HEK293 (cell line): ENCODE measurements at regions not wholly inside any gene's neighbourhood (a gene's known extent, or its start where the extent isn't known, plus 50 kb on each side); places are given as distances from the start of the nearest gene placed in this dataset.

Experiments used
- CTCF ChIA-PET: fragments of 350-600 bp; formaldehyde crosslinking; extraction: SDS; loops from one replicate; lab custom pipeline; 2021; ENCODE audit warnings: antibody characterized with exemption; lab: Yijun Ruan, JAX
- POLR2A ChIA-PET: fragments of 300-600 bp; formaldehyde crosslinking; extraction: SDS; loops from one replicate; lab custom pipeline; 2020; ENCODE audit warnings: antibody characterized with exemption, inconsistent platforms; lab: Yijun Ruan, JAX
- H3K27ac ChIP-seq: fragments of 200-500 bp; sonication (Bioruptor generic); 2 replicates; pipeline ENCODE4 v1.5.1; 2014; ENCODE audit warnings: low read depth, low read length, control low read depth, inconsistent platforms; ENCODE audit errors: extremely low read depth
- H3K36me3 ChIP-seq, 2 experiments: fragments of 200-500 bp in 1 of 2; sonication (Bioruptor generic) in 1 of 2; 1 replicate in 1 of 2; 2 replicates in 1 of 2; pipeline ENCODE4 v1.5.1; 2014 to 2017; ENCODE audit warnings: inconsistent platforms in 2 of 2, low read length in 2 of 2; ENCODE audit not compliant: control insufficient read depth in 2 of 2, insufficient read depth in 1 of 2
- H3K4me1 ChIP-seq: fragments of 200-500 bp; sonication (Bioruptor generic); 2 replicates; pipeline ENCODE4 v1.5.1; 2014; ENCODE audit warnings: mild to moderate bottlenecking, low read length, inconsistent platforms; ENCODE audit not compliant: control insufficient read depth, insufficient read depth
- H3K4me3 ChIP-seq: 2 replicates; pipeline ENCODE4 v1.5.1; 2011; ENCODE audit warnings: low read depth, mild to moderate bottlenecking, control low read depth, low read length, moderate library complexity
- H3K9me3 ChIP-seq: fragments of 200-500 bp; sonication (Bioruptor generic); 2 replicates; pipeline ENCODE4 v1.5.1; 2014; ENCODE audit warnings: low read depth, low read length, inconsistent platforms; ENCODE audit not compliant: control insufficient read depth, insufficient read depth
- YY1 ChIP-seq: fragments of 450-650 bp; formaldehyde crosslinking; IDR thresholded peaks from 2 replicates; pipeline ENCODE4 v1.5.1; 2018; ENCODE audit warnings: missing biosample characterization, missing genetic modification characterization
- ZFP3 ChIP-seq: fragments of 450-650 bp; formaldehyde crosslinking; IDR thresholded peaks from 2 replicates; pipeline ENCODE4 v1.5.1; 2016; ENCODE audit warnings: low read depth, missing biosample characterization, missing genetic modification characterization
- ZIC2 ChIP-seq: fragments of 450-650 bp; formaldehyde crosslinking; IDR thresholded peaks from 2 replicates; pipeline ENCODE4 v1.5.1; 2016; ENCODE audit warnings: missing biosample characterization, missing genetic modification characterization
- ZNF157 ChIP-seq: fragments of 450-650 bp; formaldehyde crosslinking; IDR thresholded peaks from 2 replicates; pipeline ENCODE4 v1.5.1; 2016; ENCODE audit warnings: missing biosample characterization, missing genetic modification characterization
- ZNF16 ChIP-seq: fragments of 450-650 bp; formaldehyde crosslinking; IDR thresholded peaks from 2 replicates; pipeline ENCODE4 v1.5.1; 2016; ENCODE audit warnings: low read depth, missing biosample characterization, missing genetic modification characterization
- ZNF2 ChIP-seq: fragments of 450-650 bp; formaldehyde crosslinking; IDR thresholded peaks from 2 replicates; pipeline ENCODE4 v1.5.1; 2016; ENCODE audit warnings: missing biosample characterization, missing genetic modification characterization
- ZNF24 ChIP-seq: fragments of 450-650 bp; formaldehyde crosslinking; IDR thresholded peaks from 2 replicates; pipeline ENCODE4 v1.5.1; 2016; ENCODE audit warnings: missing biosample characterization, missing genetic modification characterization
- ZNF302 ChIP-seq: fragments of 450-650 bp; formaldehyde crosslinking; IDR thresholded peaks from 2 replicates; pipeline ENCODE4 v1.5.1; 2016; ENCODE audit warnings: missing biosample characterization, missing genetic modification characterization, low read depth
- ZNF354C ChIP-seq: fragments of 450-650 bp; formaldehyde crosslinking; IDR thresholded peaks from 2 replicates; pipeline ENCODE4 v1.5.1; 2016; ENCODE audit warnings: missing biosample characterization, missing genetic modification characterization, low read depth, borderline replicate concordance
- ZNF391 ChIP-seq: fragments of 450-650 bp; formaldehyde crosslinking; IDR thresholded peaks from 2 replicates; pipeline ENCODE4 v1.5.1; 2016; ENCODE audit warnings: low read depth, missing biosample characterization, missing genetic modification characterization, borderline replicate concordance
- ZNF423 ChIP-seq: fragments of 450-650 bp; formaldehyde crosslinking; IDR thresholded peaks from 2 replicates; pipeline ENCODE4 v1.5.1; 2016; ENCODE audit warnings: missing biosample characterization, missing genetic modification characterization
- ZNF521 ChIP-seq: fragments of 450-650 bp; formaldehyde crosslinking; IDR thresholded peaks from 2 replicates; pipeline ENCODE4 v1.5.1; 2017; ENCODE audit warnings: missing biosample characterization, mild to moderate bottlenecking, missing genetic modification characterization
- ZNF549 ChIP-seq: fragments of 450-650 bp; IDR thresholded peaks from 2 replicates; pipeline ENCODE4 v1.5.1; 2018; ENCODE audit warnings: missing biosample characterization, missing genetic modification characterization, mild to moderate bottlenecking, inconsistent platforms, moderate library complexity
- ZNF585B ChIP-seq: fragments of 450-650 bp; formaldehyde crosslinking; IDR thresholded peaks from 2 replicates; pipeline ENCODE4 v1.5.1; 2016; ENCODE audit warnings: missing biosample characterization, missing genetic modification characterization
- ZNF626 ChIP-seq: fragments of 450-650 bp; sonication (Bioruptor Pico); formaldehyde crosslinking; IDR thresholded peaks from 2 replicates; pipeline ENCODE4 v1.5.1; 2018; ENCODE audit warnings: missing biosample characterization, missing genetic modification characterization, inconsistent platforms
- ZNF629 ChIP-seq: fragments of 450-650 bp; formaldehyde crosslinking; IDR thresholded peaks from 2 replicates; pipeline ENCODE4 v1.5.1; 2017; ENCODE audit warnings: missing biosample characterization, missing genetic modification characterization
- ZNF785 ChIP-seq: fragments of 450-650 bp; formaldehyde crosslinking; IDR thresholded peaks from 2 replicates; pipeline ENCODE4 v1.5.1; 2016; ENCODE audit warnings: missing biosample characterization, missing genetic modification characterization
- ZNF837 ChIP-seq: fragments of 450-650 bp; formaldehyde crosslinking; IDR thresholded peaks from 2 replicates; pipeline ENCODE4 v1.5.1; 2016; ENCODE audit warnings: missing biosample characterization, missing genetic modification characterization
- ZSCAN23 ChIP-seq: fragments of 450-650 bp; formaldehyde crosslinking; IDR thresholded peaks from 2 replicates; pipeline ENCODE4 v1.5.1; 2016; ENCODE audit warnings: missing biosample characterization, missing genetic modification characterization
- ZSCAN30 ChIP-seq: fragments of 450-650 bp; IDR thresholded peaks from 2 replicates; pipeline ENCODE4 v1.5.1; 2018; ENCODE audit warnings: missing biosample characterization, mild to moderate bottlenecking, missing genetic modification characterization, moderate library complexity
- TF ChIP-seq, protein P1 (sequence below): fragments of 450-650 bp; formaldehyde crosslinking; IDR thresholded peaks from 2 replicates; pipeline ENCODE4 v1.5.1; 2017; ENCODE audit warnings: missing biosample characterization, missing genetic modification characterization
- TF ChIP-seq, protein P2 (sequence below): fragments of 450-650 bp; formaldehyde crosslinking; IDR thresholded peaks from 2 replicates; pipeline ENCODE4 v1.5.1; 2017; ENCODE audit warnings: missing biosample characterization, missing genetic modification characterization
- TF ChIP-seq, protein P3 (sequence below): IDR thresholded peaks from 2 replicates; pipeline ENCODE4 v1.6.1; 2011; ENCODE audit warnings: mild to moderate bottlenecking, low read depth, low read length, borderline replicate concordance
- TF ChIP-seq, protein P4 (sequence below): fragments of 450-650 bp; formaldehyde crosslinking; IDR thresholded peaks from 2 replicates; pipeline ENCODE4 v1.5.1; 2016; ENCODE audit warnings: missing biosample characterization, missing genetic modification characterization
- TF ChIP-seq, protein P5 (sequence below): fragments of 450-650 bp; formaldehyde crosslinking; IDR thresholded peaks from 2 replicates; pipeline ENCODE4 v1.5.1; 2016; ENCODE audit warnings: missing biosample characterization, missing genetic modification characterization
- TF ChIP-seq, protein P6 (sequence below): fragments of 450-650 bp; IDR thresholded peaks from 2 replicates; pipeline ENCODE4 v1.5.1; 2018; ENCODE audit warnings: missing biosample characterization, missing genetic modification characterization
- TF ChIP-seq, protein P7 (sequence below): fragments of 450-650 bp; formaldehyde crosslinking; IDR thresholded peaks from 2 replicates; pipeline ENCODE4 v1.5.1; 2016; ENCODE audit warnings: missing biosample characterization, missing genetic modification characterization, low read depth

DNA sequence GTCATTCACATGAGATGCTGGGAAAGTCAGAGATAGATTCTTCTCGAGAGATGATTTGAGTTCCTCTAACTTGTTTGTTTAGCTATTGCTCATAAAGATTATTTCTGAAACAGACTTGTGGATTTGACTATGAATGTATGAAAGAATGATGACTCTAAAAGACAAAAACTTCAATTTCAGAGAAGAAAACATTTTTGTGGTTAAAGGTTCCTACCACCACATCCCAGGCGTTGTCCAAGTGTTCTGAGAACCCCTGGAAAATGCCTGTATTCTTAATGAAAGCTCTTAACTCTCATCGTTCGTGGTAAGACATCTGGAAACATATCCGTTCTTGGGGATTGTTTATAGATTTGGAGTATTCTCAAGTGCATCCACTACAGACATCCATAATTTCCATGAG lies 228.7 kb downstream of the BARHL2 start:
- Histone ChIP-seq H3K36me3 (no peaks in the 10 kb centered on the region), H3K4me3 (no peak overlapping the region), H3K4me1 (no peaks in the 10 kb centered on the region), H3K27ac (no peak overlapping the region), H3K9me3 (no peaks in the 10 kb centered on the region)
- POLR2A ChIA-PET, result no interaction called here
- TF ChIP-seq, protein P1, sequence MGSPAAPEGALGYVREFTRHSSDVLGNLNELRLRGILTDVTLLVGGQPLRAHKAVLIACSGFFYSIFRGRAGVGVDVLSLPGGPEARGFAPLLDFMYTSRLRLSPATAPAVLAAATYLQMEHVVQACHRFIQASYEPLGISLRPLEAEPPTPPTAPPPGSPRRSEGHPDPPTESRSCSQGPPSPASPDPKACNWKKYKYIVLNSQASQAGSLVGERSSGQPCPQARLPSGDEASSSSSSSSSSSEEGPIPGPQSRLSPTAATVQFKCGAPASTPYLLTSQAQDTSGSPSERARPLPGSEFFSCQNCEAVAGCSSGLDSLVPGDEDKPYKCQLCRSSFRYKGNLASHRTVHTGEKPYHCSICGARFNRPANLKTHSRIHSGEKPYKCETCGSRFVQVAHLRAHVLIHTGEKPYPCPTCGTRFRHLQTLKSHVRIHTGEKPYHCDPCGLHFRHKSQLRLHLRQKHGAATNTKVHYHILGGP, result no peak
- TF ChIP-seq ZNF24 (tag by site-specific recombination), result no peak
- no peak for TF ChIP-seq ZNF354C (tag by site-specific recombination)
- TF ChIP-seq, protein P2, sequence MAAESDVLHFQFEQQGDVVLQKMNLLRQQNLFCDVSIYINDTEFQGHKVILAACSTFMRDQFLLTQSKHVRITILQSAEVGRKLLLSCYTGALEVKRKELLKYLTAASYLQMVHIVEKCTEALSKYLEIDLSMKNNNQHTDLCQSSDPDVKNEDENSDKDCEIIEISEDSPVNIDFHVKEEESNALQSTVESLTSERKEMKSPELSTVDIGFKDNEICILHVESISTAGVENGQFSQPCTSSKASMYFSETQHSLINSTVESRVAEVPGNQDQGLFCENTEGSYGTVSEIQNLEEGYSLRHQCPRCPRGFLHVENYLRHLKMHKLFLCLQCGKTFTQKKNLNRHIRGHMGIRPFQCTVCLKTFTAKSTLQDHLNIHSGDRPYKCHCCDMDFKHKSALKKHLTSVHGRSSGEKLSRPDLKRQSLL (tag by site-specific recombination), result no peak
- no peak for TF ChIP-seq ZNF423 (tag by site-specific recombination)
- no peak for TF ChIP-seq ZNF585B
- TF ChIP-seq, protein P3, sequence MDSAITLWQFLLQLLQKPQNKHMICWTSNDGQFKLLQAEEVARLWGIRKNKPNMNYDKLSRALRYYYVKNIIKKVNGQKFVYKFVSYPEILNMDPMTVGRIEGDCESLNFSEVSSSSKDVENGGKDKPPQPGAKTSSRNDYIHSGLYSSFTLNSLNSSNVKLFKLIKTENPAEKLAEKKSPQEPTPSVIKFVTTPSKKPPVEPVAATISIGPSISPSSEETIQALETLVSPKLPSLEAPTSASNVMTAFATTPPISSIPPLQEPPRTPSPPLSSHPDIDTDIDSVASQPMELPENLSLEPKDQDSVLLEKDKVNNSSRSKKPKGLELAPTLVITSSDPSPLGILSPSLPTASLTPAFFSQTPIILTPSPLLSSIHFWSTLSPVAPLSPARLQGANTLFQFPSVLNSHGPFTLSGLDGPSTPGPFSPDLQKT, result no peak
- TF ChIP-seq ZNF629 (tag by site-specific recombination), result no peak
- TF ChIP-seq ZNF157 (tag by site-specific recombination), result no peak
- TF ChIP-seq YY1 (tag by site-specific recombination), result no peak
- no peak for TF ChIP-seq ZNF521 (tag by site-specific recombination)
- no peak for TF ChIP-seq ZFP3 (tag by site-specific recombination)
- no peak for TF ChIP-seq ZIC2
- no peak for TF ChIP-seq ZNF626
- TF ChIP-seq, protein P4, sequence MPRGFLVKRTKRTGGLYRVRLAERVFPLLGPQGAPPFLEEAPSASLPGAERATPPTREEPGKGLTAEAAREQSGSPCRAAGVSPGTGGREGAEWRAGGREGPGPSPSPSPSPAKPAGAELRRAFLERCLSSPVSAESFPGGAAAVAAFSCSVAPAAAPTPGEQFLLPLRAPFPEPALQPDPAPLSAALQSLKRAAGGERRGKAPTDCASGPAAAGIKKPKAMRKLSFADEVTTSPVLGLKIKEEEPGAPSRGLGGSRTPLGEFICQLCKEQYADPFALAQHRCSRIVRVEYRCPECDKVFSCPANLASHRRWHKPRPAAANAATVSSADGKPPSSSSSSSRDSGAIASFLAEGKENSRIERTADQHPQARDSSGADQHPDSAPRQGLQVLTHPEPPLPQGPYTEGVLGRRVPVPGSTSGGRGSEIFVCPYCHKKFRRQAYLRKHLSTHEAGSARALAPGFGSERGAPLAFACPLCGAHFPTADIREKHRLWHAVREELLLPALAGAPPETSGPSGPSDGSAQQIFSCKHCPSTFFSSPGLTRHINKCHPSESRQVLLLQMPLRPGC (tag by site-specific recombination), result no peak
- TF ChIP-seq ZNF16 (tag by site-specific recombination), result no peak
- TF ChIP-seq, protein P5, sequence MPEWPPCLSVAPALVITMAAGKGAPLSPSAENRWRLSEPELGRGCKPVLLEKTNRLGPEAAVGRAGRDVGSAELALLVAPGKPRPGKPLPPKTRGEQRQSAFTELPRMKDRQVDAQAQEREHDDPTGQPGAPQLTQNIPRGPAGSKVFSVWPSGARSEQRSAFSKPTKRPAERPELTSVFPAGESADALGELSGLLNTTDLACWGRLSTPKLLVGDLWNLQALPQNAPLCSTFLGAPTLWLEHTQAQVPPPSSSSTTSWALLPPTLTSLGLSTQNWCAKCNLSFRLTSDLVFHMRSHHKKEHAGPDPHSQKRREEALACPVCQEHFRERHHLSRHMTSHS (tag by site-specific recombination), result no peak
- no peak for TF ChIP-seq ZNF549 (tag by site-specific recombination)
- CTCF ChIA-PET, result interaction anchor here (1.2 kb wide), 1 partner anchor 11 kb away, joined by 3 read pairs; no protein-coding TSS in a partner anchor

DNA sequence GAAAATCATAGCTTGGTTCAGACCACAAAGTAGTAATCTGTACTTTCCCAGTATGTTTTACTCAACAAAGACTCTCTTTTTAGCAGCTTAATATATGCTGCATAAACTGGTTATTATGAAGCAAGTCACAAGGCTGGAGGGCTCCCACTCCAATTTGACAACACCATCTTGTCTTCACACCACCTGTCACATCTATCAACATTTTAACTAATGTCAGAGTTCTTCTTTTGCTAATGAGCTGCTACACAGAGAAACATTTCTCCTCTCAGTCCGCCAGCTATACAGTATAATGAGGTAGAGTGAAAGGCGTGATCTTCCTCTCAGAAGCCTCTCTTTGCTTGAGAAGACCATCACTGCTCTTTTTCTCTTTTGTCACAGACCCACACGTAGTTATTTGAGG lies 230.1 kb downstream of the BARHL2 start:
- Histone ChIP-seq H3K4me1 (no peaks in the 10 kb centered on the region), H3K4me3 (no peak overlapping the region), H3K27ac (no peak overlapping the region), H3K36me3 (no peaks in the 10 kb centered on the region), H3K9me3 (no peaks in the 10 kb centered on the region)
- CTCF ChIA-PET, result interaction anchor here (0.6 kb wide), 2 partner anchors 339 to 1410 kb away, joined by 3 to 4 read pairs; no protein-coding TSS in a partner anchor
- POLR2A ChIA-PET, result interaction anchor here (0.6 kb wide), 1 partner anchor 1237 kb away, joined by 3 read pairs; no protein-coding TSS in a partner anchor
- TF ChIP-seq ZNF837 (tag by site-specific recombination), result no peak
- TF ChIP-seq ZSCAN23 (tag by site-specific recombination), result no peak
- no peak for TF ChIP-seq ZNF391
- TF ChIP-seq, protein P6, sequence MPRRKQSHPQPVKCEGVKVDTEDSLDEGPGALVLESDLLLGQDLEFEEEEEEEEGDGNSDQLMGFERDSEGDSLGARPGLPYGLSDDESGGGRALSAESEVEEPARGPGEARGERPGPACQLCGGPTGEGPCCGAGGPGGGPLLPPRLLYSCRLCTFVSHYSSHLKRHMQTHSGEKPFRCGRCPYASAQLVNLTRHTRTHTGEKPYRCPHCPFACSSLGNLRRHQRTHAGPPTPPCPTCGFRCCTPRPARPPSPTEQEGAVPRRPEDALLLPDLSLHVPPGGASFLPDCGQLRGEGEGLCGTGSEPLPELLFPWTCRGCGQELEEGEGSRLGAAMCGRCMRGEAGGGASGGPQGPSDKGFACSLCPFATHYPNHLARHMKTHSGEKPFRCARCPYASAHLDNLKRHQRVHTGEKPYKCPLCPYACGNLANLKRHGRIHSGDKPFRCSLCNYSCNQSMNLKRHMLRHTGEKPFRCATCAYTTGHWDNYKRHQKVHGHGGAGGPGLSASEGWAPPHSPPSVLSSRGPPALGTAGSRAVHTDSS (tag by site-specific recombination), result no peak
- no peak for TF ChIP-seq ZNF785
- TF ChIP-seq, protein P7, sequence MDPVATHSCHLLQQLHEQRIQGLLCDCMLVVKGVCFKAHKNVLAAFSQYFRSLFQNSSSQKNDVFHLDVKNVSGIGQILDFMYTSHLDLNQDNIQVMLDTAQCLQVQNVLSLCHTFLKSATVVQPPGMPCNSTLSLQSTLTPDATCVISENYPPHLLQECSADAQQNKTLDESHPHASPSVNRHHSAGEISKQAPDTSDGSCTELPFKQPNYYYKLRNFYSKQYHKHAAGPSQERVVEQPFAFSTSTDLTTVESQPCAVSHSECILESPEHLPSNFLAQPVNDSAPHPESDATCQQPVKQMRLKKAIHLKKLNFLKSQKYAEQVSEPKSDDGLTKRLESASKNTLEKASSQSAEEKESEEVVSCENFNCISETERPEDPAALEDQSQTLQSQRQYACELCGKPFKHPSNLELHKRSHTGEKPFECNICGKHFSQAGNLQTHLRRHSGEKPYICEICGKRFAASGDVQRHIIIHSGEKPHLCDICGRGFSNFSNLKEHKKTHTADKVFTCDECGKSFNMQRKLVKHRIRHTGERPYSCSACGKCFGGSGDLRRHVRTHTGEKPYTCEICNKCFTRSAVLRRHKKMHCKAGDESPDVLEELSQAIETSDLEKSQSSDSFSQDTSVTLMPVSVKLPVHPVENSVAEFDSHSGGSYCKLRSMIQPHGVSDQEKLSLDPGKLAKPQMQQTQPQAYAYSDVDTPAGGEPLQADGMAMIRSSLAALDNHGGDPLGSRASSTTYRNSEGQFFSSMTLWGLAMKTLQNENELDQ, result no peak
- no peak for TF ChIP-seq ZNF2 (tag by site-specific recombination)
- TF ChIP-seq ZNF302 (tag by site-specific recombination), result no peak
- no peak for TF ChIP-seq ZSCAN30 (tag by site-specific recombination)
